GM19452 (cell line): ENCODE measurements at regions not wholly inside any gene's neighbourhood (a gene's known extent, or its start where the extent isn't known, plus 50 kb on each side); places are given as distances from the start of the nearest gene placed in this dataset.

Experiments used
- ATAC-seq: cut with Tn5 transposase; IDR thresholded peaks from one replicate; pipeline ENCODE4 v1.9.1; 2021; ENCODE audit not compliant: unreplicated experiment

DNA sequence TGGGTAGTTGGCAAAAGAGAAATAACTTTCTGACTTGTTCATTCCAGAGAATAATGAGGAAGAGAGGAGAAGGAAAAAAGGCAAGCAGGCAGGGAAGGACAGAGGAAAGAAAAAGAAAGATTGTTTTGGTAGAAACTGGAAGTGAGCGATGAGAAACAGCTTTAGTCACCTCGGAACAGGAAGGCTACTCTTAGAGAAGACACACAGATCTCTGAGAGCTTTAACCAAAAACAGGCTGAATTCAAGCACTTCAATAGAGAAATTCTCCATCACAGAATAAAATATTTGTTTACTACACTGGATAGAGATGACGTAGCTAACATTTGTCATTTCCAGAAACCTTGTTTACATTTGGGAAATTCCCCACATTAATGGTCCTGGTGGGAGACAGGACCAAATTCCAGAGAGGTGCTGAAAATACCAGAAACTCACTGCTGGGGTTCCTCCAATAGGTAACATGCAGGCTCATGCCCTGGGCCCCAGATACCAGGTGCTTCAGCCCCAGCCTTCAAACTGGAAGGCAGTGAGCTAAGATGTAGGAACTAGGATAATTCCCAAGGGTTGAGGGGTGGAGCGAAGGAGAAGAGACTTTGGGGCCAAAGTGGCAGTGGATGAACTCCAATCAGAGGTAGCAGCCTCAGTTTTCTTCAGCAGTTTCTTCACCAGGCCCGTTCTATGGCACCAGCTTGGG, 227.7 kb upstream of the GRAMD2B start:
- no peak for ATAC-seq

DNA sequence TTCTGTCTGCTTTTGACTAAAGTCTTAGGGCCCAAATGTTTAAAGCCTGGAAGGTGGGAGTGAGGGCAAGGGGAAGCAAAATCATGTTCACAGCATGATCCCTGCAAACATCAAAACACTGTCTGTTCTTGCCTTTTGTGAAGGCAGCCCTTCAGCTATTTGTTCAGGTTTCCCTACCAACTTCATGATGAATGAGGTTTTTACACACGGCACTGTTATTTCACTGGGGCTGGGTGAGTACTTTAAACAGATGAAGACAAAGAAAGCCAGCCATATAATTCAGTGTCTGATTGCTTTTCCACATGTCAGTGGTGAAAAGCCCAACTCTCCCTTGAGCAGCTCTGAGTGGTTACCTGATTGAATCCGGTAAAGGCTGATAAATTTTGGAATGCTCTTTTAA, 224.7 kb upstream of the GRAMD2B start:
- no peak for ATAC-seq

GRCh38 chr5:126199467-126199866, 223.7 kb upstream of the GRAMD2B start:
- no peak for ATAC-seq

GRCh38 chr5:126208691-126209090, 214.5 kb upstream of the GRAMD2B start:
- no peak for ATAC-seq

DNA sequence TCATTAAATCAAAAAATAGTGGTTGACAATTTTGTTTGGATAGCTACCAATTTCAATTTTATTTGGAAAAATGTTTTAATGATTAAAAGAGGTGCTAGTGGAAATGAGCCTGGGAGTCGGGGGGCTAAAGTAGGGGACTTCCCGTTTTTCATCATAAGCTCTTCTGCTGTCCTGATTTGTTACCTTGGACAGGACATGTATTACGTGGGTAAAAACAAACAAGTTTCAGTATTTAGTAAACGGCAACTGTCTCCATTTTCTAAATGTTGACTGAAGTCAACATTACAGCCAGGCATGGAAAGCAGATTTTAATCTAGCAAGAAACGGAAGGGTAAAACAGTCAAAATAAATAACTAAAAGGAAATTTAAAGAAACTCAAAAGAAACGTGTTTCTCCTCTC, 212.3 kb upstream of the GRAMD2B start:
- no peak for ATAC-seq

- no peak for ATAC-seq
Measured at GRCh38 chr5:126219616-126220015, 203.6 kb upstream of the GRAMD2B start.

GRCh38 chr5:126220725-126221124, 202.5 kb upstream of the GRAMD2B start:
- ATAC-seq: no peak

GRCh38 chr5:126228934-126229333, 194.3 kb upstream of the GRAMD2B start:
- ATAC-seq: no peak

- ATAC-seq: no peak
Measured at GRCh38 chr5:126233256-126233655, 190.0 kb upstream of the GRAMD2B start.

- no peak for ATAC-seq
Measured at GRCh38 chr5:126234563-126235195, 188.5 kb upstream of the GRAMD2B start.

GRCh38 chr5:126235628-126236027, 187.6 kb upstream of the GRAMD2B start:
- no peak for ATAC-seq

- no peak for ATAC-seq
Measured at GRCh38 chr5:126236994-126237393, 186.2 kb upstream of the GRAMD2B start.

- no peak for ATAC-seq
Measured at GRCh38 chr5:126248611-126249010, 174.6 kb upstream of the GRAMD2B start.

- no peak for ATAC-seq
Measured at GRCh38 chr5:126251024-126251423, 172.2 kb upstream of the GRAMD2B start.

GRCh38 chr5:126253406-126253805, 169.8 kb upstream of the GRAMD2B start:
- ATAC-seq: no peak

DNA sequence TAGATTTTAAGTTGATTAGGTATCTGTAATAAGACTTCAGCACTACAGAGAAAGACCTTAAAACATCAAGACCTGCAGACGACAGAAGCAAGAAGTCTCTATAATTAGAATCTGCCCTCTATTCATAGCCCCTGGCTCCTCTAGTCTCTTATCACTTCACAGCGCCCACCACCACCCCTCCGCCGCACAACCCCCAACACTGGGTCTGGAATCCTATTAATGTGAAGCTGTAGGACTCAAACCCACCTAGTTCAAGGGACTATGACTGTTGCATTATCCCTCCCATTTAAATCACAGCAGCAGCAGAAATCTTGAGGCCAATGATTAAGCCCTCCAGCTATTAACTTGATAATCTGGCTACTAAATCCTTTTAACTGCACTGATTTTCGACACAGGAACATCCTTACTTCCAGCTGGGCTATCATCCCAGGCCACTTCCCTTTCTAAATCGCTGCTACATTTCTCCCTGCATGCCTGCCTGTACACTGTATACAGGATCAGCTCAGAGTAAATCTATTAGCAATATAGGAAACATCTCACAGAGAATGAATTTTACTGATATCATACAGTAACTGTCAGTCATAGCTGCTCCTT, 159.5 kb upstream of the GRAMD2B start:
- ATAC-seq: no peak

DNA sequence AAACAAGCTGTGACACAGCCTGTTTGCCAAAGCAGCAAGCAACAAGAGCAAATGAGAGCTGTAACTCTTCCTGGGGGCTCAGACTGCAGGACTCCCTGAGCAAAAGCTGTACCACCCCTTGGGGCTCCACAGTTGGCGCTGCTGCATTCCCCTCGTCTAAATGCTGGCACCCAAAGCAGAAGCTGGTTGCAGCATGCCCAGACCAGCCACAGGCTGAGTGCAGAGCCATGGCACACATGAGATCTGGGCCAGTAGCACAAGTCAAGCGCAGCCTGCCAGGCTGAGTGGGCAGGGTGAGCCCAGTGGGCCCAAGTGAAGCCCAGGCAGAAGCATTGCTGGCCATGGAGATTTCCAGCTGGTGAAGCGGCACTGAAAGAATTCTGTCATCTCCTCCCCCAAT, 157.3 kb upstream of the GRAMD2B start:
- no peak for ATAC-seq

- no peak for ATAC-seq
Measured at GRCh38 chr5:126267438-126267837, 155.8 kb upstream of the GRAMD2B start.

DNA sequence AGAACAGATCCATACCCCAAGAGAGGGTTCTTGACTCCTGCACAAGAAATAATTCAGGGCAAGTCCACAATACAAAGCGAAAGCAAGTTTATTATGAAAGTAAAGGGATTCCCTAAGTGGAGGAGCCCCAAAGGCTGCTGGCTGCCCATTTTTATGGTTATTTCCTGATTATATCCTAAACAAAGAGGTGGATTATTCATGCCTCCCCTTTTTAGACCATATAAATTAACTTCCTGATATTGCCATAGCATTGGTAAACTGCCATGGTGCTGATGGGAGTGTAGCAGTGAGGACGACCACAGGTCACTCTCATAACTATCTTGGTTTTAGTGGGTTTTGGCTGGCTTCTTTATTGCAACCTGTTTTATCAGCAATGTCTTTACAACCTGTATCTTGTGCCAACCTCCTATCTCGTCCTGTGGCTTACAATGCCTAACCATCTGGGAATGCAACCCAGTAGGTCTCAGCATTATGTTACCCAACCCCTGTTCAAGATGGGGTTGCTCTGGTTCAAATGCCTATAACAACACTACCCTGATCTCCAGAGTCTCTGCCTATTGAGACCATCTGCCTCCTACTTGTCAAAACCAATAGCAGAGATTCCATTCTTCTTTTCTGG, 154.4 kb upstream of the GRAMD2B start:
- no peak for ATAC-seq

GRCh38 chr5:126269511-126269910, 153.7 kb upstream of the GRAMD2B start:
- ATAC-seq: no peak

- no peak for ATAC-seq
Measured at GRCh38 chr5:126271141-126271540, 152.1 kb upstream of the GRAMD2B start.
